UCSD-AML1 (cell line): ENCODE measurements at regions not wholly inside any gene's neighbourhood (a gene's known extent, or its start where the extent isn't known, plus 50 kb on each side); places are given as distances from the start of the nearest gene placed in this dataset.
A peak's percentile ranks its signal among the peaks of the same experiment; 100 is the strongest.
"Not testable (repeated sequence)": the region's sequence is repeated elsewhere in the genome, so short reads cannot be mapped to it uniquely, and the experiment has no call there.

Experiments used
- DNase-seq: peaks from one replicate; lab custom pipeline; 2025; ENCODE audit not compliant: unreplicated experiment; lab: John Stamatoyannopoulos, UW

- no peak for DNase-seq
Measured at GRCh38 chr21:27569831-27570230, 602.9 kb upstream of the ADAMTS5 start.

GRCh38 chr21:27569091-27569490, 602.2 kb upstream of the ADAMTS5 start:
- no peak for DNase-seq

- no peak for DNase-seq
Measured at GRCh38 chr21:27567381-27567780, 600.5 kb upstream of the ADAMTS5 start.

- DNase-seq = no peak
Measured at GRCh38 chr21:27566521-27566920, 599.6 kb upstream of the ADAMTS5 start.

- no peak for DNase-seq
Measured at GRCh38 chr21:27565364-27565763, 598.5 kb upstream of the ADAMTS5 start.

GRCh38 chr21:27564684-27565301, 597.9 kb upstream of the ADAMTS5 start:
- peak; percentile 4 for DNase-seq

- DNase-seq = no peak
Measured at GRCh38 chr21:27562303-27562702, 595.4 kb upstream of the ADAMTS5 start.

- DNase-seq = no peak
Measured at GRCh38 chr21:27561116-27561515, 594.2 kb upstream of the ADAMTS5 start.

GRCh38 chr21:27557356-27557755, 590.5 kb upstream of the ADAMTS5 start:
- no peak for DNase-seq

GRCh38 chr21:27555996-27556395, 589.1 kb upstream of the ADAMTS5 start:
- DNase-seq = no peak

GRCh38 chr21:27550287-27550686, 583.4 kb upstream of the ADAMTS5 start:
- DNase-seq = no peak

GRCh38 chr21:27548486-27548885, 581.6 kb upstream of the ADAMTS5 start:
- DNase-seq = no peak

- DNase-seq = no peak
Measured at GRCh38 chr21:27545754-27546349, 579.0 kb upstream of the ADAMTS5 start.

- not testable (repeated sequence) for DNase-seq
Measured at GRCh38 chr21:27542126-27542525, 575.2 kb upstream of the ADAMTS5 start.

GRCh38 chr21:27536319-27536718, 569.4 kb upstream of the ADAMTS5 start:
- no peak for DNase-seq

- no peak for DNase-seq
Measured at GRCh38 chr21:27535188-27535587, 568.3 kb upstream of the ADAMTS5 start.

- DNase-seq = no peak
Measured at GRCh38 chr21:27534206-27534605, 567.3 kb upstream of the ADAMTS5 start.

- no peak for DNase-seq
Measured at GRCh38 chr21:27532076-27532475, 565.2 kb upstream of the ADAMTS5 start.

GRCh38 chr21:27528697-27529096, 561.8 kb upstream of the ADAMTS5 start:
- no peak for DNase-seq

GRCh38 chr21:27526451-27526850, 559.6 kb upstream of the ADAMTS5 start:
- DNase-seq = no peak

GRCh38 chr21:27525780-27526179, 558.9 kb upstream of the ADAMTS5 start:
- DNase-seq = no peak

- DNase-seq = no peak
Measured at GRCh38 chr21:27519361-27519760, 552.5 kb upstream of the ADAMTS5 start.

GRCh38 chr21:27517177-27517576, 550.3 kb upstream of the ADAMTS5 start:
- DNase-seq = not testable (repeated sequence)
